HepG2 (cell line): ENCODE measurements at regions not wholly inside any gene's neighbourhood (a gene's known extent, or its start where the extent isn't known, plus 50 kb on each side); places are given as distances from the start of the nearest gene placed in this dataset.

Source experiments
- ATAC-seq: fragments of 200-7000 bp; cut with Tn5 transposase; 3 replicates; pipeline ENCODE4 v1.9.1; 2020; ENCODE audit warnings: mild to moderate bottlenecking, moderate library complexity
- BruUV-seq: library from RNA; stranded (reverse); fragments of 400-500 nt; replicated peaks from 2 replicates; lab custom pipeline; 2021; lab: Mats Ljungman, UMichigan
- CTCF ChIA-PET: fragments of 300-600 bp; formaldehyde crosslinking; extraction: SDS; loops from one replicate; lab custom pipeline; 2021; ENCODE audit warnings: low total read pairs, inconsistent platforms, low intra/inter-chr PET ratio; lab: Yijun Ruan, JAX
- POLR2A ChIA-PET: fragments of 350-600 bp; sonication (Branson Sonifier 250); formaldehyde crosslinking; loops from one replicate; lab custom pipeline; 2020; ENCODE audit warnings: antibody characterized with exemption, inconsistent platforms; lab: Yijun Ruan, JAX
- DNase-seq: peaks from one replicate; pipeline ENCODE4 v3.0.0-alpha.2; 2015; ENCODE audit warnings: low spot score
- FAIRE-seq: peaks from 3 replicates; lab custom pipeline; 2011; peaks lifted over from hg19 to GRCh38; lab: Jason Lieb, UNC
- H2AFZ ChIP-seq: one replicate; pipeline ENCODE4 v1.6.1; 2011; ENCODE audit warnings: low read length, inconsistent platforms
- H3K27ac ChIP-seq: fragments of 300-600 bp; 3 replicates; pipeline ENCODE4 v1.8.0; 2011; ENCODE audit warnings: mixed run types, mild to moderate bottlenecking, mixed read lengths, low read length, inconsistent platforms; ENCODE audit not compliant: insufficient read depth; ENCODE audit errors: extremely low read length
- H3K27me3 ChIP-seq, 2 experiments: fragments of 200-600 bp in 1 of 2; 2 replicates in 1 of 2; 3 replicates in 1 of 2; pipeline versions ENCODE4 v1.6.0 to v1.8.0; 2011; ENCODE audit warnings: low read length in 2 of 2, mild to moderate bottlenecking in 2 of 2, moderate library complexity in 2 of 2, inconsistent platforms in 1 of 2; ENCODE audit not compliant: insufficient read depth in 2 of 2, control insufficient read depth in 1 of 2
- H3K36me3 ChIP-seq, 2 experiments: fragments of 200-600 bp in 1 of 2; replicated peaks in 1 of 2; 2 replicates in 1 of 2; 3 replicates in 1 of 2; pipeline versions ENCODE4 v1.5.1 to v1.8.0; 2011; ENCODE audit warnings: low read length in 2 of 2, inconsistent platforms in 1 of 2; ENCODE audit not compliant: insufficient read depth in 2 of 2, control insufficient read depth in 1 of 2
- H3K4me1 ChIP-seq: 2 replicates; pipeline ENCODE4 v1.5.1; 2012; ENCODE audit warnings: low read length, inconsistent platforms; ENCODE audit not compliant: insufficient read depth
- H3K4me2 ChIP-seq: 2 replicates; pipeline ENCODE4 v1.6.0; 2011; ENCODE audit warnings: low read depth, low read length, inconsistent platforms
- H3K4me3 ChIP-seq, 3 experiments: fragments of 200-600 bp in 1 of 3; sonication (generic), shearing (Covaris generic) in 1 of 3; replicated peaks in 1 of 3; 2 replicates each; pipeline ENCODE4 v1.5.1; 2011 to 2016; ENCODE audit warnings: low read length in 3 of 3, inconsistent platforms in 2 of 3, low read depth in 2 of 3, mild to moderate bottlenecking in 2 of 3, control low read depth in 1 of 3, mixed read lengths in 1 of 3; ENCODE audit not compliant: insufficient read depth in 1 of 3
- H3K79me2 ChIP-seq: one replicate; pipeline ENCODE4 v1.6.1; 2011; ENCODE audit warnings: low read length, inconsistent platforms; ENCODE audit not compliant: insufficient read depth
- H3K9ac ChIP-seq: 2 replicates; pipeline ENCODE4 v1.6.0; 2011; ENCODE audit warnings: mild to moderate bottlenecking, low read depth, low read length, inconsistent platforms; ENCODE audit not compliant: insufficient read depth
- H3K9me3 ChIP-seq: 2 replicates; pipeline ENCODE4 v1.5.1; 2012; ENCODE audit warnings: mild to moderate bottlenecking, low read length
- H4K20me1 ChIP-seq: 2 replicates; pipeline ENCODE4 v1.6.0; 2011; ENCODE audit warnings: inconsistent platforms, mild to moderate bottlenecking, low read length, moderate library complexity; ENCODE audit not compliant: insufficient read depth
- ERF ChIP-seq: IDR thresholded peaks from 2 replicates; pipeline ENCODE4 v1.6.1; 2018; ENCODE audit warnings: missing biosample characterization, missing genetic modification reagents
- FOSL2 ChIP-seq: sonication (generic); formaldehyde crosslinking; IDR thresholded peaks from 2 replicates; pipeline ENCODE4 v1.4.0; 2020; ENCODE audit warnings: missing genetic modification reagents
- JDP2 ChIP-seq: sonication (generic); formaldehyde crosslinking; IDR thresholded peaks from 2 replicates; pipeline ENCODE4 v1.8.1; 2022; ENCODE audit warnings: missing genetic modification reagents, borderline replicate concordance
- KLF16 ChIP-seq, 2 experiments: sonication (generic) in 1 of 2; formaldehyde crosslinking in 1 of 2; IDR thresholded peaks; 2 replicates each; pipeline versions ENCODE4 v1.6.1 to v1.8.0; 2016 to 2023; ENCODE audit warnings: missing genetic modification reagents in 2 of 2, missing compliant biosample characterization in 1 of 2
- NR2F1 ChIP-seq, 2 experiments: fragments of 450-650 bp in 1 of 2; formaldehyde crosslinking in 1 of 2; IDR thresholded peaks; 2 replicates each; pipeline versions ENCODE4 v1.5.0 to v1.6.1; 2016 to 2020; ENCODE audit warnings: mild to moderate bottlenecking in 1 of 2, missing compliant biosample characterization in 1 of 2, missing genetic modification reagents in 1 of 2, moderate library complexity in 1 of 2
- ZFP41 ChIP-seq: sonication (generic); formaldehyde crosslinking; IDR thresholded peaks from 2 replicates; pipeline ENCODE4 v1.4.0; 2020; ENCODE audit warnings: mild to moderate bottlenecking, missing genetic modification reagents, borderline replicate concordance
- ZNF317 ChIP-seq: sonication (generic); formaldehyde crosslinking; IDR thresholded peaks from 2 replicates; pipeline ENCODE4 v1.5.0; 2020; ENCODE audit warnings: mild to moderate bottlenecking, missing genetic modification reagents
- ZNF644 ChIP-seq: IDR thresholded peaks from 2 replicates; pipeline ENCODE4 v1.6.1; 2016; ENCODE audit warnings: low read depth
- ZNF879 ChIP-seq: sonication (generic); formaldehyde crosslinking; IDR thresholded peaks from 2 replicates; pipeline ENCODE4 v1.8.1; 2023; ENCODE audit warnings: missing genetic modification reagents
- ZSCAN25 ChIP-seq: sonication (generic); formaldehyde crosslinking; IDR thresholded peaks from 2 replicates; pipeline ENCODE4 v1.8.0; 2022; ENCODE audit warnings: mild to moderate bottlenecking, missing genetic modification reagents
- WGBS: methylation state at CpG from one replicate; pipeline ENCODE4 v1.1.6; 2017; ENCODE audit warnings: low lambda C conversion rate; 5-methylcytosine and 5-hydroxymethylcytosine counted together
- in situ Hi-C: cut with HindIII; loops from 2 replicates; pipeline ENCODE4 v1.10.0; 2017; ENCODE audit warnings: low pct_unique_long_range_greater_than_20kb; ENCODE audit not compliant: extremely low pct_ligation_motif_present
- intact Hi-C: fragments of 100-400 bp; cut with micrococcal nuclease; formaldehyde crosslinking; loops from one replicate; pipeline ENCODE4 v1.10.0; 2022; ENCODE audit not compliant: unreplicated experiment
- TF ChIP-seq, protein P1 (sequence below): sonication (generic); formaldehyde crosslinking; IDR thresholded peaks from 2 replicates; pipeline ENCODE4 v1.4.0; 2020; ENCODE audit warnings: missing genetic modification reagents, borderline replicate concordance
- TF ChIP-seq, protein P2 (sequence below), 2 experiments: fragments of 450-650 bp in 1 of 2; sonication (generic) in 1 of 2; formaldehyde crosslinking; IDR thresholded peaks; 2 replicates each; pipeline versions ENCODE4 v1.5.0 to v1.8.0; 2020 to 2022; ENCODE audit warnings: mild to moderate bottlenecking in 1 of 2, missing genetic modification reagents in 1 of 2

DNA sequence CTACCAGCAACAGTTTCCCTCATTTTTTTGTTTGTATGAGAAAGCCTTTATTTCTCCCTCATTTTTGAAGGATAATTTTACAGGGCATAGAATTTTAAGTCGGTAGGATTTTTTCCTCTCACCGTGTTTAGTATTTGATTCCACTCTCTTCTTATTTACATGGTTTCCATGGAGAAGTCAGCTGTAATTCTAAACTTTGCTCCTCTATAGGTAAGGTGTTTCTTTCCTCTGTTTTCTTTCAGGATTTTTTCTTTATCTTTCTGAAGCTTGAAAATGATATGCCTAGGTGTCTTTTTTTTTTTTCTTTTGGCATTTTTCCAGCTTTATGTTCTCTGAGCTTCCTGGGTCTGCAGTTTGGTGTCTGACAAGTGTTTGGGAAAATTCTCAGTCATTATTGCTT, 75.6 kb upstream of the ETV6 start:
- Histone ChIP-seq H3K9me3 (peaks cover 10% of the 10 kb centered on the region), H4K20me1 (no peaks in the 10 kb centered on the region), H3K27me3 (no peaks in the 10 kb centered on the region), H3K9ac (no peak overlapping the region), H3K79me2 (no peaks in the 10 kb centered on the region), H3K36me3 (no peaks in the 10 kb centered on the region), H3K4me1 (no peaks in the 10 kb centered on the region), H3K27ac (no peak overlapping the region), H3K4me2 (no peak overlapping the region), H2AFZ (no peak overlapping the region), H3K4me3 (no peak overlapping the region)
- in situ Hi-C loops: loop anchor here (25.0 kb wide), 1 partner anchor 738 kb away; no protein-coding TSS in a partner anchor
- no peak for FAIRE-seq
- CTCF ChIA-PET: no interaction called here
- no peak for ATAC-seq
- POLR2A ChIA-PET: no interaction called here
- 33% methylated on average over 2 of the region's 2 CpGs for WGBS
- DNase-seq: no peak
- no TSS peak for BruUV-seq
- TF ChIP-seq ZSCAN25 (CRISPR knock-in tag) (no peak), ZNF317 (peak; percentile 95)
- intact Hi-C loops: no loop called here

DNA sequence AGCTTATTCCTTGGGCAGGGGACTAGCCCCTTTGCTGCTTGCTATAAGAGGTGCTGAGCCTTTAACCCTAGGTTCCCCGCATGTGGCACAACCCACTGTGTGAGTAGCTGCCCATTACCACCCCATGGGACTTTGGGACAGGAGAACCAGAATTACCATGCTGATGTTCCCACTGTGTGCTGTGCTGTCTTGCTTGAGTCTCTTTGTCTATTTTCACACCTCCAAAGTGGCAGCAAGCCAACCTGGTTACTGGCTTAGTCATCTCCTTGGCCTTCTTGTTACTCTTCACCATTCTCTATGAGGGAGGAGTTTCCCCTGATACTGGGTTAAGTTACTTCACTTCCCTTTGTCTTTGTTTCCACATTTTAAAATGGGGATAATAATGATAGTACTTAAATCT, 73.4 kb upstream of the ETV6 start:
- Histone ChIP-seq H3K9me3 (peaks cover 10% of the 10 kb centered on the region), H3K9ac (no peak overlapping the region), H3K36me3 (no peaks in the 10 kb centered on the region), H3K4me2 (no peak overlapping the region), H4K20me1 (no peaks in the 10 kb centered on the region), H3K79me2 (no peaks in the 10 kb centered on the region), H3K27me3 (no peaks in the 10 kb centered on the region), H2AFZ (no peak overlapping the region), H3K4me1 (no peaks in the 10 kb centered on the region), H3K4me3 (no peak overlapping the region), H3K27ac (no peak overlapping the region)
- intact Hi-C loops (no loop called here), in situ Hi-C loops (no loop called here)
- CTCF ChIA-PET: no interaction called here
- FAIRE-seq (no peak), DNase-seq (no peak), ATAC-seq (no peak)
- TF ChIP-seq, protein P1, sequence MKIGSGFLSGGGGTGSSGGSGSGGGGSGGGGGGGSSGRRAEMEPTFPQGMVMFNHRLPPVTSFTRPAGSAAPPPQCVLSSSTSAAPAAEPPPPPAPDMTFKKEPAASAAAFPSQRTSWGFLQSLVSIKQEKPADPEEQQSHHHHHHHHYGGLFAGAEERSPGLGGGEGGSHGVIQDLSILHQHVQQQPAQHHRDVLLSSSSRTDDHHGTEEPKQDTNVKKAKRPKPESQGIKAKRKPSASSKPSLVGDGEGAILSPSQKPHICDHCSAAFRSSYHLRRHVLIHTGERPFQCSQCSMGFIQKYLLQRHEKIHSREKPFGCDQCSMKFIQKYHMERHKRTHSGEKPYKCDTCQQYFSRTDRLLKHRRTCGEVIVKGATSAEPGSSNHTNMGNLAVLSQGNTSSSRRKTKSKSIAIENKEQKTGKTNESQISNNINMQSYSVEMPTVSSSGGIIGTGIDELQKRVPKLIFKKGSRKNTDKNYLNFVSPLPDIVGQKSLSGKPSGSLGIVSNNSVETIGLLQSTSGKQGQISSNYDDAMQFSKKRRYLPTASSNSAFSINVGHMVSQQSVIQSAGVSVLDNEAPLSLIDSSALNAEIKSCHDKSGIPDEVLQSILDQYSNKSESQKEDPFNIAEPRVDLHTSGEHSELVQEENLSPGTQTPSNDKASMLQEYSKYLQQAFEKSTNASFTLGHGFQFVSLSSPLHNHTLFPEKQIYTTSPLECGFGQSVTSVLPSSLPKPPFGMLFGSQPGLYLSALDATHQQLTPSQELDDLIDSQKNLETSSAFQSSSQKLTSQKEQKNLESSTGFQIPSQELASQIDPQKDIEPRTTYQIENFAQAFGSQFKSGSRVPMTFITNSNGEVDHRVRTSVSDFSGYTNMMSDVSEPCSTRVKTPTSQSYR (CRISPR knock-in tag): no peak
- TF ChIP-seq NR2F1 (CRISPR knock-in tag; IDR thresholded peaks at IDR 0.05): no peak
- TF ChIP-seq FOSL2 (CRISPR knock-in tag): no peak
- TF ChIP-seq KLF16 (CRISPR knock-in tag; IDR thresholded peaks at IDR 0.05): no peak
- no peak for TF ChIP-seq ZFP41 (CRISPR knock-in tag)
- no peak for TF ChIP-seq ZNF644 (CRISPR knock-in tag)
- no peak for TF ChIP-seq ZNF879 (CRISPR knock-in tag)
- TF ChIP-seq, protein P2, sequence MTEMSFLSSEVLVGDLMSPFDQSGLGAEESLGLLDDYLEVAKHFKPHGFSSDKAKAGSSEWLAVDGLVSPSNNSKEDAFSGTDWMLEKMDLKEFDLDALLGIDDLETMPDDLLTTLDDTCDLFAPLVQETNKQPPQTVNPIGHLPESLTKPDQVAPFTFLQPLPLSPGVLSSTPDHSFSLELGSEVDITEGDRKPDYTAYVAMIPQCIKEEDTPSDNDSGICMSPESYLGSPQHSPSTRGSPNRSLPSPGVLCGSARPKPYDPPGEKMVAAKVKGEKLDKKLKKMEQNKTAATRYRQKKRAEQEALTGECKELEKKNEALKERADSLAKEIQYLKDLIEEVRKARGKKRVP (CRISPR knock-in tag; IDR thresholded peaks at IDR 0.05): no peak
- no peak for TF ChIP-seq ERF
- TF ChIP-seq JDP2: no peak
- no CpG with 5 or more reads among the region's 1 CpG for WGBS
- POLR2A ChIA-PET: no interaction called here
- no TSS peak for BruUV-seq
